ENCODE measurements at regions not wholly inside any gene's neighbourhood (a gene's known extent, or its start where the extent isn't known, plus 50 kb on each side); places are given as distances from the start of the nearest gene placed in this dataset.

DNA sequence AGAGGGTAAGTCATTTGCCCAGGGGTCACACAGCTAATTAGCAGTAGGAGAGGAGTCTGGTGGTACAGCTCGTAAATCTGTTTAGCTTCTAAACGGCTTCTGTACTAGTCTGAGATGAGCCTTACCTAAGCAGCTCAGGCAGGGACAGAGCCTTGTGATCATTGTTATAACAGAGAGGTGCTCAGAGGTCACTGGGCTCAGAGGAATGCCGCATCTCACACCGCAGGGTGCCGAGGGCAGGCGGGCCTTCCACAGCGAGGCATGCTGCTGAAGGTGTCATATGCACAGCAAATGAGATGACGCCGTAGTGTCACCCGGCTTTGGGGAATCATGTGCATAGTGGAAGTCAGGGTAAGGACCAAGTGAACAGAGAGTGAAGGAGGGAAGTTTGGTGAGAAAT is 305.2 kb upstream of the FMN2 start:
- TF ChIP-seq, protein P1, sequence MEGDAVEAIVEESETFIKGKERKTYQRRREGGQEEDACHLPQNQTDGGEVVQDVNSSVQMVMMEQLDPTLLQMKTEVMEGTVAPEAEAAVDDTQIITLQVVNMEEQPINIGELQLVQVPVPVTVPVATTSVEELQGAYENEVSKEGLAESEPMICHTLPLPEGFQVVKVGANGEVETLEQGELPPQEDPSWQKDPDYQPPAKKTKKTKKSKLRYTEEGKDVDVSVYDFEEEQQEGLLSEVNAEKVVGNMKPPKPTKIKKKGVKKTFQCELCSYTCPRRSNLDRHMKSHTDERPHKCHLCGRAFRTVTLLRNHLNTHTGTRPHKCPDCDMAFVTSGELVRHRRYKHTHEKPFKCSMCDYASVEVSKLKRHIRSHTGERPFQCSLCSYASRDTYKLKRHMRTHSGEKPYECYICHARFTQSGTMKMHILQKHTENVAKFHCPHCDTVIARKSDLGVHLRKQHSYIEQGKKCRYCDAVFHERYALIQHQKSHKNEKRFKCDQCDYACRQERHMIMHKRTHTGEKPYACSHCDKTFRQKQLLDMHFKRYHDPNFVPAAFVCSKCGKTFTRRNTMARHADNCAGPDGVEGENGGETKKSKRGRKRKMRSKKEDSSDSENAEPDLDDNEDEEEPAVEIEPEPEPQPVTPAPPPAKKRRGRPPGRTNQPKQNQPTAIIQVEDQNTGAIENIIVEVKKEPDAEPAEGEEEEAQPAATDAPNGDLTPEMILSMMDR (IDR thresholded peaks at IDR 0.05; ENCODE audit: insufficient read depth, low read length), result no peak
- no peak for TF ChIP-seq POLR2AphosphoS5 (IDR thresholded peaks at IDR 0.05; ENCODE audit: low read depth)
